Tongue (tissue), 1 donor: ENCODE measurements at regions not wholly inside any gene's neighbourhood (a gene's known extent, or its start where the extent isn't known, plus 50 kb on each side); places are given as distances from the start of the nearest gene placed in this dataset.
"Not testable (repeated sequence)": the region's sequence is repeated elsewhere in the genome, so short reads cannot be mapped to it uniquely, and the experiment has no call there.

ENCODE experiments used
- DNase-seq: peaks from one replicate; pipeline ENCODE4 v3.0.0-alpha.2; 2015

- no peak for DNase-seq
These were observed 512.5 kb downstream of the REEP3 start for GRCh38 chr10:64033711-64034110.

- peak; percentile 91 for DNase-seq
These were observed 515.2 kb downstream of the REEP3 start for GRCh38 chr10:64036321-64036930.

DNA sequence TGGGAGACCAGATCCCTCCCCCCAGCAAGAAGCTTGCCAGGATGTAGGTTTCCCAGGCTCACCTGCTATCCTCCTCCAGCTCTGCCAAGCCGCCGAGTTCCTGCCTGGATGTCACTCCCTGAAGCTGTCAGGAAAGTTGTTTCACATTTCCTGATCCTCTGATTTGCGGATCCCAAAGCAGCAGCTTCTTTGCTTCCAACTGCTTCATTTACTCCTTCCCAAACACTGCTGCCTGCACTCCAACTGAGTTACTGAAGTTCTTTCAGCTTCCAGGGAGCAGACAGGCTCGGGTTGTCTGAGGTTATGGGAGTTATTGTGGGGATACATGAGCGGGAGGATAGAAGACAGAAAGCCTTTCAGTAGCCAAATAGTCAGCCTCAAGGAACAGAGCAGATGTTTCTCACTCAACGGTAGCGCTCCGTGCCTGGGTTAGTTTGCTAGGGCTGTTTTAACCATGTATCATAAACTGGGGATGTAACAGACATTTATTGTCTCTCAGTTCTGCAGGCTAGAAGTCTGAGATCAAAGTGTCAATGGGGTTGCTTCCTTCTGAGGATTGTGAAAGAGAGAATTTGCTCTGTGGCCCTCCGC, 516.0 kb downstream of the REEP3 start:
- DNase-seq, result peak; percentile 85

DNA sequence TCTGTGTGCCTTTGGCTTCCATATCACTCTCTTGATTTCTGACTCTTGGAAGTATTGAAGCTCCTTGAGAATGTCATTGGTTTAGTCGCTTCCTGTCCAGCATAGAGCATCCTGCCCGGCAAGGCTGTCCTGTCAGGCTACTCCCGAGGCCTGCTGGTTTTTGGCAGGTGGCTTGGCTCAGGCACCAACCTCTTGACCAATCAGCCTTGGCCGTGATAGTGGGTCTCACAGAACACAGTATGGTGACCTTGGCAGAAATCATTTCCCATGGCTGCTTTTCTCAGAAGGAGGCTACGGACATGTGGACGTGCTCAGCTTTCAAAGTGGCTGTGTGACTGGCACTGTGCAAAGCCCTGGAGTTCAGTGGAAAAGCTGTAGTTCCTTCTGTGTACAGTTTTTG, 516.9 kb downstream of the REEP3 start:
- DNase-seq, result no peak

DNA sequence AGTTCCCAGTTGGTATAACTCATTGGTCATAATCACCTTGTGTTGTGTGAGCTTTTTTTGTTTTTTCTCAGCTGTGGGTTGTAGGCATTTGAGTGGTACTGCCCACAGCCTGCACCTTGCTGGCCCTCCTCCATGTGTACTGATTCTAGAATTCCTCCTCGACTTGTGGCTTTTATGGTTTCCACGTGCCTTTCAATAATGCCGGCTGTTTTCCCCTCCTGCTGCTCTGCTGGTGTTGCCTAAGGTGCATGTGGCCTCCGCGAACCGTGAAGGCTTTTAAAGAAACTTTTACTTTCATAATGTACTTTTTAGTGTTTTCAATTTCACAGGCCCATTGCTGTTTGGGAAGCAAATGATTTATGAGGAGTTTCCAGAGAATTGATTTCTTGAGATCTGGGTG, 518.0 kb downstream of the REEP3 start:
- DNase-seq, result no peak

GRCh38 chr10:64040781-64041180, 519.6 kb downstream of the REEP3 start:
- no peak for DNase-seq

GRCh38 chr10:64041185-64041988, 520.2 kb downstream of the REEP3 start:
- DNase-seq, result peak; percentile 90

- no peak for DNase-seq
These were observed 520.8 kb downstream of the REEP3 start for GRCh38 chr10:64041989-64042490.

- no peak for DNase-seq
These were observed 522.9 kb downstream of the REEP3 start for GRCh38 chr10:64044098-64044497.

GRCh38 chr10:64044957-64045632, 523.9 kb downstream of the REEP3 start:
- not testable (repeated sequence) for DNase-seq

- DNase-seq, result no peak
These were observed 533.2 kb downstream of the REEP3 start for GRCh38 chr10:64054392-64054791.

DNA sequence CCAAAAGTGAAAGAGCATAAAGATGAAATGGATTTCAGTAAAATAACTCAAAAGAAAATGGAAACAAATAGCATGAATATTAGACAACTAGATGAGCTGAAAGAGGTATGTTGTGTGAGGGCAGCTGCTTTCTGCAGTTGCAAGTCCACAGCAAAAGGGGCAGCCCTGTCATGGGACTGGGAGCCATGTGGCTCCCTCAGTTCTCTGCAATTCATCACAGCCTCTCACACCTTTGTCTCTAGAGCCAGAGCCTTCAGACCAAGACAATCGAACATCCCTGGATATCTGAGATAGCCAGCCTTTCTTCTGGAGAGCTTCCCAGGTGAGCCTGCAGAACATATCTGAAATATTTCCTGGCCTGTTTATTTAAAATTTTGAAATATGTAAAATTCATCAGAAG, 538.7 kb downstream of the REEP3 start:
- DNase-seq, result no peak

- no peak for DNase-seq
These were observed 539.2 kb downstream of the REEP3 start for GRCh38 chr10:64060389-64060788.

- no peak for DNase-seq
These were observed 541.6 kb downstream of the REEP3 start for GRCh38 chr10:64062793-64063192.

- peak; percentile 22 for DNase-seq
These were observed 545.9 kb downstream of the REEP3 start for GRCh38 chr10:64067009-64067606.

- no peak for DNase-seq
These were observed 546.7 kb downstream of the REEP3 start for GRCh38 chr10:64067859-64068258.

DNA sequence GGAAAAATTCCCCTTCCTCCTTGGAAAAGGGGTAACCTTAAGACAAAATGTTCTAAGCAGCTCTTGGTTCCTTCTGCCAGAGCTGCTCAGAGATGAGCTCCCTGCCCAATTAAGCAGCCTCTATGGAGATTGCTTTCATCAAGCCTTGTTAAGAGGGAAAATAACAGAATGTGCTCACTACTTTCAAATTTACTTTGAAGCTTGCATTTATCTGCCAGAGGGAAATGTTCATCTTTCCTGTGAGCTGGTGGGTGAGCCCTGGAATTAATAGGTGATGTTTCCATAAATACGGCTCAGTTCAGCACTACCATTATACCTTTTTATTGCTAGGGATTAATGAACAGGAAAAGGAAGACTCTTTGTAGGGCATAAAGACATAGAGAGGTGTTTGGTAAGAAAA, 549.0 kb downstream of the REEP3 start:
- DNase-seq, result no peak

DNA sequence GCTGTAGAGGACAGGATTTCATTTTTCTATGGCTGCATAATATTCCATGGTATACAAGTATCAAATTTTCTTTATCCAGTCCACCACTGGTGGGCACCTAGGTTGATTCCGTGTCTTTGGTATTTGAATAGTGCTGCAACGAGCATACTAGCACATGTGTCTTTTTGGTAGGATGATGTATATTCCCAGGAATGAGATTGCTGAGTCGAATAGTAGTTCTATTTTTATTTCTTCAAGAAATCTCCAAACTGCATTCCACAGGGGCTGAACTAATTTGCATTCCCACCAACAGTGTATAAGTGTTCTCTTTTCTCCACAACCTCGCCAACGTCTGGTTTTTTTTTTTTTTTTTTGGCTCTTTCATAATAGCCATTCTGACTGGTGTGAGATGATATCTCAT, 550.0 kb downstream of the REEP3 start:
- DNase-seq, result peak; percentile 11

DNA sequence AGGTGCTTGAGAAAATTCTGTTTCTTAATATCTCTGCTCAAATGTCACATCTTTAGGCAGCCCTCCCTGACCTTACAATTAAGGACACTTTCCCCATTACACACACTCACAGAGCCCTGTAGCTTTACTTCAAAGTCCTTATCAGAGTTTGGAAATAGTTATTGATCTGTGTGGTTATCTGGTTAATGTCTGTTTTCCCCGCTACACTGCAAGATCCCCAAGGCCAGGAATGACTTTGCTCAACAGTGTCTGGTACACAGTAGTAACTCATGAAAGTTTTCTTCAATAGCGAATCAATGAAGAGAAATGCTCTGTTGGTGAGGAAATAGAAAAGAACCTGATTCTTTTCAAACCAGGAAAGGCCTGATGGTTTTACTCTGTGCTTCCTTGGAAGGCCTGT, 554.4 kb downstream of the REEP3 start:
- DNase-seq, result no peak

- no peak for DNase-seq
These were observed 555.2 kb downstream of the REEP3 start for GRCh38 chr10:64076322-64076940.

DNA sequence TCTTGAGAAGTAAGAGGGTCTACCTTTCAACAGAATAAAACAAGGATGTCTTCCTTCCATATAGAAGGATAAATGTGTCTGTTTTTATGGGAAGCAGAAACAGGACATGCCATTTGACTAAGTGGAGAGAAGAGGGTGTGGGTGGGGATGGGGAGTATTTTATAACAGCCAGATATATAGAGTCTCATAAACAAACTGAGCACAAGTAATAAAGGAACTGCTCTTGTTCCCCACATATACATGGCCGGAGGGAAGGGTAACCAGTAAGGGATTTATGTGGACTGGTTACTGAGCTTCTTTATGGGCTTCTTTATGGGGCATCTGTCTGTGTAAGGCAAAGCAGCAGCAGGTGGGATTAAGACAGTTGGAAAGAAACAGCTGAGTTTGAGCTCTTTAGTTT, 558.1 kb downstream of the REEP3 start:
- DNase-seq, result no peak

- DNase-seq, result no peak
These were observed 558.9 kb downstream of the REEP3 start for GRCh38 chr10:64080071-64080470.
